HCT116 (cell line): ENCODE measurements at regions not wholly inside any gene's neighbourhood (a gene's known extent, or its start where the extent isn't known, plus 50 kb on each side); places are given as distances from the start of the nearest gene placed in this dataset.

Experiments used
- ATAC-seq: fragments of 200-7000 bp; cut with Tn5 transposase; 2 replicates; pipeline ENCODE4 v1.9.1; 2020; ENCODE audit warnings: mild to moderate bottlenecking, moderate library complexity
- BruUV-seq: library from RNA; stranded (reverse); fragments of 400-500 nt; replicated peaks from 2 replicates; lab custom pipeline; 2021; lab: Mats Ljungman, UMichigan
- CTCF ChIA-PET: fragments of 300-600 bp; sonication (Branson Sonifier 250); formaldehyde crosslinking; loops from one replicate; lab custom pipeline; 2021; ENCODE audit warnings: antibody characterized with exemption; lab: Charles Lee
- POLR2A ChIA-PET: fragments of 300-600, 350-600 bp; sonication (Branson Sonifier 250); formaldehyde crosslinking; loops from one replicate; lab custom pipeline; 2021; ENCODE audit warnings: antibody characterized with exemption; lab: Charles Lee
- RAD21 ChIA-PET, 2 experiments: fragments of 300-600 bp; sonication (Branson Sonifier 250); formaldehyde crosslinking; loops; one replicate each; lab custom pipeline; 2023; ENCODE audit warnings: low total read pairs in 2 of 2; ENCODE audit not compliant: uncharacterized antibody in 2 of 2, unreplicated experiment in 2 of 2, low non-redundant PET in 1 of 2; lab: Charles Lee
- DNase-seq: peaks from one replicate; pipeline ENCODE4 v3.0.0-alpha.2; 2010; ENCODE audit warnings: low read depth, low spot score
- H2AFZ ChIP-seq: fragments of 200-600 bp; shearing (Covaris generic), sonication (generic); 2 replicates; pipeline ENCODE4 v1.6.1; 2017; ENCODE audit warnings: low read depth, mixed run types, mixed read lengths, antibody characterized with exemption, low read length; ENCODE audit not compliant: poor library complexity, severe bottlenecking
- H3K27ac ChIP-seq: 2 replicates; pipeline ENCODE4 v1.5.1; 2012; ENCODE audit warnings: low read depth, low read length
- H3K27me3 ChIP-seq: fragments of 200-600 bp; sonication (generic); 2 replicates; pipeline ENCODE4 v1.6.1; 2016; ENCODE audit warnings: mixed run types, low read length, mixed read lengths; ENCODE audit not compliant: insufficient read depth
- H3K36me3 ChIP-seq, 2 experiments: fragments of 200-500 bp in 1 of 2; fragments of 200-600 bp in 1 of 2; sonication (Bioruptor generic) in 1 of 2; sonication (generic) in 1 of 2; 2 replicates each; pipeline versions ENCODE4 v1.5.1 to v1.6.1; 2014 to 2016; ENCODE audit warnings: low read length in 2 of 2, inconsistent platforms in 1 of 2, mixed read lengths in 1 of 2, mixed run types in 1 of 2; ENCODE audit not compliant: insufficient read depth in 2 of 2, control insufficient read depth in 1 of 2
- H3K4me1 ChIP-seq, 2 experiments: fragments of 200-600 bp in 1 of 2; sonication (generic) in 1 of 2; 2 replicates each; pipeline versions ENCODE4 v1.5.1 to v1.6.1; 2012 to 2017; ENCODE audit warnings: low read length in 2 of 2, inconsistent platforms in 1 of 2, mild to moderate bottlenecking in 1 of 2, mixed read lengths in 1 of 2, mixed run types in 1 of 2, moderate library complexity in 1 of 2; ENCODE audit not compliant: insufficient read depth in 2 of 2, control insufficient read depth in 1 of 2
- H3K4me2 ChIP-seq: fragments of 200-600 bp; sonication (generic); 2 replicates; pipeline ENCODE4 v1.6.1; 2017; ENCODE audit warnings: mixed run types, low read length, mixed read lengths
- H3K4me3 ChIP-seq, 2 experiments: fragments of 200-600 bp in 1 of 2; sonication (generic) in 1 of 2; replicated peaks in 1 of 2; 2 replicates each; pipeline ENCODE4 v1.5.1; 2011 to 2016; ENCODE audit warnings: low read length in 2 of 2, control low read depth in 1 of 2, low read depth in 1 of 2, mild to moderate bottlenecking in 1 of 2, mixed read lengths in 1 of 2, mixed run types in 1 of 2
- H3K79me2 ChIP-seq: fragments of 200-600 bp; sonication (generic); 2 replicates; pipeline ENCODE4 v1.6.1; 2017; ENCODE audit warnings: mild to moderate bottlenecking, mixed run types, low read length, moderate library complexity, mixed read lengths; ENCODE audit not compliant: insufficient read depth
- H3K9ac ChIP-seq: fragments of 200-600 bp; sonication (generic); 2 replicates; pipeline ENCODE4 v1.6.1; 2016; ENCODE audit warnings: low read length, mixed read lengths
- H3K9me2 ChIP-seq: fragments of 200-600 bp; sonication (generic), shearing (Covaris generic); 2 replicates; pipeline ENCODE4 v1.6.1; 2017; ENCODE audit warnings: mixed run types, mild to moderate bottlenecking, moderate library complexity; ENCODE audit not compliant: insufficient read depth
- H3K9me3 ChIP-seq, 2 experiments: fragments of 200-500 bp in 1 of 2; fragments of 200-600 bp in 1 of 2; sonication (Bioruptor generic) in 1 of 2; sonication (generic) in 1 of 2; 2 replicates each; pipeline ENCODE4 v1.6.1; 2014 to 2017; ENCODE audit warnings: low read length in 2 of 2, mixed read lengths in 2 of 2, inconsistent platforms in 1 of 2, low read depth in 1 of 2, mild to moderate bottlenecking in 1 of 2, mixed run types in 1 of 2, moderate library complexity in 1 of 2; ENCODE audit not compliant: control insufficient read depth in 1 of 2, insufficient read depth in 1 of 2
- H4K20me1 ChIP-seq: fragments of 200-600 bp; sonication (generic), shearing (Covaris generic); 2 replicates; pipeline ENCODE4 v1.6.1; 2017; ENCODE audit warnings: mixed run types, mild to moderate bottlenecking, moderate library complexity; ENCODE audit not compliant: insufficient read depth
- CBX3 ChIP-seq: IDR thresholded peaks from 2 replicates; pipeline ENCODE4 v1.6.1; 2012; ENCODE audit warnings: low read depth
- EGR1 ChIP-seq: IDR thresholded peaks from 2 replicates; pipeline ENCODE4 v1.6.1; 2012; ENCODE audit warnings: low read depth
- ELF1 ChIP-seq: IDR thresholded peaks from 2 replicates; pipeline ENCODE4 v1.6.1; 2012; ENCODE audit warnings: low read depth, borderline replicate concordance
- EZH2 ChIP-seq: fragments of 200-600 bp; sonication (generic); IDR thresholded peaks from 2 replicates; pipeline ENCODE4 v1.6.1; 2017; ENCODE audit warnings: antibody characterized with exemption, mixed run types
- FOSL1 ChIP-seq: IDR thresholded peaks from 2 replicates; pipeline ENCODE4 v1.6.1; 2012; ENCODE audit warnings: low read depth
- POLR2A ChIP-seq: IDR thresholded peaks from 2 replicates; pipeline ENCODE4 v1.7.0; 2011; ENCODE audit warnings: borderline replicate concordance; ENCODE audit not compliant: insufficient read depth, insufficient read length; ENCODE audit errors: extremely low read depth
- SIN3A ChIP-seq: IDR thresholded peaks from 2 replicates; pipeline ENCODE4 v1.6.1; 2012; ENCODE audit warnings: low read depth
- SP1 ChIP-seq: IDR thresholded peaks from 2 replicates; pipeline ENCODE4 v1.6.1; 2012; ENCODE audit warnings: low read depth
- SRF ChIP-seq: IDR thresholded peaks from 2 replicates; pipeline ENCODE4 v1.6.1; 2012; ENCODE audit warnings: low read depth
- TCF7L2 ChIP-seq: IDR thresholded peaks from 2 replicates; pipeline ENCODE4 v1.7.0; 2011; ENCODE audit warnings: borderline replicate concordance, inconsistent platforms; ENCODE audit not compliant: insufficient read depth, insufficient read length; ENCODE audit errors: extremely low read depth
- YY1 ChIP-seq: IDR thresholded peaks from 2 replicates; pipeline ENCODE4 v1.6.1; 2011; ENCODE audit warnings: low read length, low read depth, moderate library complexity, mild to moderate bottlenecking; ENCODE audit not compliant: insufficient replicate concordance; ENCODE audit errors: extremely low read depth
- ZFX ChIP-seq: fragments of 450-650 bp; IDR thresholded peaks from 2 replicates; pipeline ENCODE4 v1.6.1; 2017
- ZNF274 ChIP-seq: fragments of 200-500 bp; sonication (Bioruptor generic); IDR thresholded peaks from 2 replicates; pipeline ENCODE4 v1.6.1; 2014; ENCODE audit warnings: mild to moderate bottlenecking, low read depth, low read length, inconsistent platforms
- intact Hi-C: fragments of 100-400 bp; cut with micrococcal nuclease; formaldehyde crosslinking; loops from 2 replicates; pipeline ENCODE4 v1.10.0; 2022
- TF ChIP-seq, protein P1 (sequence below): IDR thresholded peaks from 2 replicates; pipeline ENCODE4 v1.6.1; 2011; ENCODE audit warnings: mild to moderate bottlenecking, low read length, moderate library complexity; ENCODE audit not compliant: insufficient replicate concordance; ENCODE audit errors: extremely low read depth
- TF ChIP-seq, protein P2 (sequence below), 3 experiments: fragments of 200-600 bp in 1 of 3; sonication (generic) in 1 of 3; IDR thresholded peaks in 2 of 3; conservative IDR thresholded peaks in 1 of 3; 2 replicates each; pipeline ENCODE4 v1.5.1; 2012 to 2017; ENCODE audit warnings: low read depth in 2 of 3, low read length in 2 of 3, antibody characterized with exemption in 1 of 3, borderline replicate concordance in 1 of 3, control low read depth in 1 of 3, mild to moderate bottlenecking in 1 of 3, mixed read lengths in 1 of 3, mixed run types in 1 of 3, moderate library complexity in 1 of 3; ENCODE audit not compliant: insufficient read depth in 1 of 3
- TF ChIP-seq, protein P3 (sequence below): IDR thresholded peaks from 2 replicates; pipeline ENCODE4 v1.6.1; 2012

DNA sequence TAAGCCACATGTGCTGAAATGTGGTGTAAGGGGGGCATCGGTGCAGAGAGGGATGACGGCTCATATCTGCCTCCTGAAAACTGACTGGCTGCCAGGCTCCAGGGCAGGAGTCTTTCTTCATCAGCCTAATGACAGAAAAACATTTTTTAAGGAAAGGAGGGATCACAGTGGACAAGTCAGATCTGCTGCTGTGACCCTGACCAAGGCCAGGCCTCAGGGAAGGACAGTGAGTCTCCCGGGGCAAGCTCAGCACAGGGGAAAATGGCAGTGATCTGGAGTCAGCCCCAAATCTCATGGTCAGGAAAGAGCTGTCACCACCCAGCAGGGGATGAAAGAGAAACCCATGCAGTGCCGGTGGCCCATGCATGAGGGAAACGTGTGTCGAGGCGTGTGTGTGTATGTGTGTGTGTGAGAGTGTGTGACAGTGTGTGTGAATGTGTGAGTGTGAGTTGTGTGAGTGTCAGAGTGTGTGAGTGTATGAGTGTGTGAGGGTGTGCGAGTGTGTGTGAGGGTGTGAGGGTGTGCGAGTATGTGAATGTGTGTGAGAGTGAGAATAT is 134.5 kb downstream of the INHBB start:
- H3K4me3 ChIP-seq = no peak overlapping the region
- BruUV-seq = no TSS peak
- H3K36me3 ChIP-seq = no peaks in the 10 kb centered on the region
- H3K4me1 ChIP-seq = peaks cover 0 to 6% of the 10 kb centered on the region in 2 experiments; a peak in 1 of 4 replicates
- no peak overlapping the region for H3K27ac ChIP-seq
- no peaks in the 10 kb centered on the region for H3K9me2 ChIP-seq
- no peaks in the 10 kb centered on the region for H4K20me1 ChIP-seq
- ATAC-seq (no peak), DNase-seq (no peak)
- ChIA-PET RAD21 (no interaction called here), CTCF (no interaction called here), POLR2A (no interaction called here)
- H3K79me2 ChIP-seq = no peaks in the 10 kb centered on the region
- H2AFZ ChIP-seq = no peak overlapping the region
- no peaks in the 10 kb centered on the region for H3K27me3 ChIP-seq
- TF ChIP-seq ELF1 (no peak), SRF (no peak), CBX3 (no peak), ZNF274 (no peak), SIN3A (no peak), EZH2 (no peak), POLR2A (no peak), SP1 (no peak), ZFX (no peak), YY1 (no peak), TCF7L2 (no peak), FOSL1 (no peak), EGR1 (no peak)
- TF ChIP-seq, protein P1, sequence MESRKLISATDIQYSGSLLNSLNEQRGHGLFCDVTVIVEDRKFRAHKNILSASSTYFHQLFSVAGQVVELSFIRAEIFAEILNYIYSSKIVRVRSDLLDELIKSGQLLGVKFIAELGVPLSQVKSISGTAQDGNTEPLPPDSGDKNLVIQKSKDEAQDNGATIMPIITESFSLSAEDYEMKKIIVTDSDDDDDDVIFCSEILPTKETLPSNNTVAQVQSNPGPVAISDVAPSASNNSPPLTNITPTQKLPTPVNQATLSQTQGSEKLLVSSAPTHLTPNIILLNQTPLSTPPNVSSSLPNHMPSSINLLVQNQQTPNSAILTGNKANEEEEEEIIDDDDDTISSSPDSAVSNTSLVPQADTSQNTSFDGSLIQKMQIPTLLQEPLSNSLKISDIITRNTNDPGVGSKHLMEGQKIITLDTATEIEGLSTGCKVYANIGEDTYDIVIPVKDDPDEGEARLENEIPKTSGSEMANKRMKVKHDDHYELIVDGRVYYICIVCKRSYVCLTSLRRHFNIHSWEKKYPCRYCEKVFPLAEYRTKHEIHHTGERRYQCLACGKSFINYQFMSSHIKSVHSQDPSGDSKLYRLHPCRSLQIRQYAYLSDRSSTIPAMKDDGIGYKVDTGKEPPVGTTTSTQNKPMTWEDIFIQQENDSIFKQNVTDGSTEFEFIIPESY = no peak
- TF ChIP-seq, protein P2, sequence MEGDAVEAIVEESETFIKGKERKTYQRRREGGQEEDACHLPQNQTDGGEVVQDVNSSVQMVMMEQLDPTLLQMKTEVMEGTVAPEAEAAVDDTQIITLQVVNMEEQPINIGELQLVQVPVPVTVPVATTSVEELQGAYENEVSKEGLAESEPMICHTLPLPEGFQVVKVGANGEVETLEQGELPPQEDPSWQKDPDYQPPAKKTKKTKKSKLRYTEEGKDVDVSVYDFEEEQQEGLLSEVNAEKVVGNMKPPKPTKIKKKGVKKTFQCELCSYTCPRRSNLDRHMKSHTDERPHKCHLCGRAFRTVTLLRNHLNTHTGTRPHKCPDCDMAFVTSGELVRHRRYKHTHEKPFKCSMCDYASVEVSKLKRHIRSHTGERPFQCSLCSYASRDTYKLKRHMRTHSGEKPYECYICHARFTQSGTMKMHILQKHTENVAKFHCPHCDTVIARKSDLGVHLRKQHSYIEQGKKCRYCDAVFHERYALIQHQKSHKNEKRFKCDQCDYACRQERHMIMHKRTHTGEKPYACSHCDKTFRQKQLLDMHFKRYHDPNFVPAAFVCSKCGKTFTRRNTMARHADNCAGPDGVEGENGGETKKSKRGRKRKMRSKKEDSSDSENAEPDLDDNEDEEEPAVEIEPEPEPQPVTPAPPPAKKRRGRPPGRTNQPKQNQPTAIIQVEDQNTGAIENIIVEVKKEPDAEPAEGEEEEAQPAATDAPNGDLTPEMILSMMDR (IDR thresholded peaks at IDR 0.05 in 2 of 3, conservative IDR thresholded peaks at IDR 0.05 in 1 of 3; ENCODE audit: borderline replicate concordance in 1 of 3, insufficient read depth in 1 of 3, low read depth in 2 of 3, low read length in 2 of 3) = no peak
- TF ChIP-seq, protein P3, sequence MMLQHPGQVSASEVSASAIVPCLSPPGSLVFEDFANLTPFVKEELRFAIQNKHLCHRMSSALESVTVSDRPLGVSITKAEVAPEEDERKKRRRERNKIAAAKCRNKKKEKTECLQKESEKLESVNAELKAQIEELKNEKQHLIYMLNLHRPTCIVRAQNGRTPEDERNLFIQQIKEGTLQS = no peak
- no peak overlapping the region for H3K9ac ChIP-seq
- intact Hi-C loops = no loop called here
- no peaks in the 10 kb centered on the region for H3K9me3 ChIP-seq
- H3K4me2 ChIP-seq = no peak overlapping the region
